Endodermal cell (in vitro differentiated cells): ENCODE measurements at regions not wholly inside any gene's neighbourhood (a gene's known extent, or its start where the extent isn't known, plus 50 kb on each side); places are given as distances from the start of the nearest gene placed in this dataset.

Experiments
- DNase-seq: peaks from one replicate; pipeline ENCODE4 v3.0.0-alpha.2; 2017
- H3K27ac ChIP-seq: 2 replicates; pipeline ENCODE4 v1.5.1; 2013; ENCODE audit warnings: mild to moderate bottlenecking, low read depth, low read length, moderate library complexity
- H3K27me3 ChIP-seq: 2 replicates; pipeline ENCODE4 v1.6.1; 2013; ENCODE audit warnings: mild to moderate bottlenecking, low read length, moderate library complexity; ENCODE audit not compliant: insufficient read depth, control insufficient read depth, poor library complexity, severe bottlenecking
- H3K36me3 ChIP-seq: 2 replicates; pipeline ENCODE4 v1.7.0; 2013; ENCODE audit warnings: mild to moderate bottlenecking, low read length, moderate library complexity; ENCODE audit not compliant: control insufficient read depth, insufficient read depth
- H3K4me1 ChIP-seq: one replicate; pipeline ENCODE4 v1.7.0; 2013; ENCODE audit warnings: low read length; ENCODE audit not compliant: control insufficient read depth, insufficient read depth
- H3K4me3 ChIP-seq: 2 replicates; pipeline ENCODE4 v1.5.1; 2013; ENCODE audit warnings: mild to moderate bottlenecking, low read length, moderate library complexity
- H3K9ac ChIP-seq: 2 replicates; pipeline ENCODE4 v1.6.1; 2013; ENCODE audit warnings: mild to moderate bottlenecking, low read length, moderate library complexity; ENCODE audit not compliant: poor library complexity, severe bottlenecking; ENCODE audit errors: extremely low read depth
- H3K9me3 ChIP-seq: 2 replicates; pipeline ENCODE4 v1.6.1; 2013; ENCODE audit warnings: mild to moderate bottlenecking, low read length, moderate library complexity; ENCODE audit not compliant: control insufficient read depth
- H3K27ac Mint-ChIP-seq: 2 replicates; pipeline ENCODE4 v1.8.0; 2020; ENCODE audit warnings: mixed read lengths
- H3K27me3 Mint-ChIP-seq: 2 replicates; pipeline ENCODE4 v1.8.0; 2021; ENCODE audit warnings: mild to moderate bottlenecking, mixed read lengths; ENCODE audit not compliant: insufficient read depth
- H3K36me3 Mint-ChIP-seq: 2 replicates; pipeline ENCODE4 v1.8.0; 2020; ENCODE audit warnings: low read depth, mixed read lengths
- H3K4me1 Mint-ChIP-seq: 2 replicates; pipeline ENCODE4 v1.8.0; 2020; ENCODE audit warnings: mixed read lengths
- H3K4me3 Mint-ChIP-seq: 2 replicates; pipeline ENCODE4 v1.8.0; 2020; ENCODE audit warnings: mild to moderate bottlenecking, moderate library complexity, mixed read lengths
- H3K9me3 Mint-ChIP-seq: 2 replicates; pipeline ENCODE4 v1.8.0; 2020; ENCODE audit warnings: mild to moderate bottlenecking, mixed read lengths
- CTCF ChIP-seq: fragments of 200-600 bp; sonication (generic); conservative IDR thresholded peaks from 2 replicates; pipeline ENCODE4 v1.5.0; 2021; ENCODE audit warnings: antibody characterized with exemption, mild to moderate bottlenecking
- WGBS, 2 experiments: methylation state at CpG; one replicate each; pipeline versions ENCODE4 v1.1.5 to v1.1.7; 2013; ENCODE audit warnings: missing lambda C conversion rate in 2 of 2, mixed read lengths in 1 of 2; ENCODE audit not compliant: insufficient coverage in 1 of 2, insufficient read length in 1 of 2; 5-methylcytosine and 5-hydroxymethylcytosine counted together

- H3K27ac ChIP-seq: no peak overlapping the region
- Mint-ChIP-seq H3K4me1 (peaks cover 16% of the 10 kb centered on the region), H3K27me3 (no peaks in the 10 kb centered on the region), H3K36me3 (no peaks in the 10 kb centered on the region), H3K27ac (no peak overlapping the region), H3K4me3 (no peak overlapping the region), H3K9me3 (no peaks in the 10 kb centered on the region)
- 97% methylated on average over 2 of the region's 2 CpGs; no CpG with 5 or more reads in 1 of the 2 experiments for WGBS, 2 experiments
- TF ChIP-seq CTCF: no peak
- H3K27me3 ChIP-seq: no peaks in the 10 kb centered on the region
- H3K9me3 ChIP-seq: no peaks in the 10 kb centered on the region
- no peak overlapping the region for H3K9ac ChIP-seq
- DNase-seq: no peak
- H3K36me3 ChIP-seq: no peaks in the 10 kb centered on the region
- peaks cover 6% of the 10 kb centered on the region for H3K4me1 ChIP-seq
- no peak overlapping the region for H3K4me3 ChIP-seq
Measured at GRCh38 chr1:230543085-230543484, 99.2 kb upstream of the COG2 start.

GRCh38 chr1:230542681-230543080 is 99.6 kb upstream of the COG2 start:
- Mint-ChIP-seq H3K27me3 (no peaks in the 10 kb centered on the region), H3K27ac (no peak overlapping the region), H3K9me3 (no peaks in the 10 kb centered on the region), H3K36me3 (no peaks in the 10 kb centered on the region), H3K4me3 (no peak overlapping the region), H3K4me1 (peaks cover 16% of the 10 kb centered on the region)
- TF ChIP-seq CTCF: no peak
- Histone ChIP-seq H3K27ac (no peak overlapping the region), H3K27me3 (no peaks in the 10 kb centered on the region), H3K36me3 (no peaks in the 10 kb centered on the region), H3K4me1 (peaks cover 6% of the 10 kb centered on the region), H3K9ac (no peak overlapping the region), H3K4me3 (no peak overlapping the region), H3K9me3 (no peaks in the 10 kb centered on the region)
- 92 to 98% methylated on average over 2 of the region's 2 CpGs for WGBS, 2 experiments
- no peak for DNase-seq

GRCh38 chr1:230542054-230542453 is 100.2 kb upstream of the COG2 start:
- H3K36me3 ChIP-seq: no peaks in the 10 kb centered on the region
- H3K4me1 Mint-ChIP-seq: peaks cover 16% of the 10 kb centered on the region

More at GRCh38 chr1:230542054-230542453, 100.2 kb upstream of the COG2 start:
- no peak for TF ChIP-seq CTCF
- H3K9me3 Mint-ChIP-seq: no peaks in the 10 kb centered on the region
- H3K27me3 Mint-ChIP-seq: no peaks in the 10 kb centered on the region
- DNase-seq: no peak
- no peaks in the 10 kb centered on the region for H3K27me3 ChIP-seq
- no peak overlapping the region for H3K27ac ChIP-seq
- peaks cover 6% of the 10 kb centered on the region for H3K4me1 ChIP-seq
- no peaks in the 10 kb centered on the region for H3K36me3 Mint-ChIP-seq
- H3K4me3 Mint-ChIP-seq: no peak overlapping the region
- no peak overlapping the region for H3K4me3 ChIP-seq
- H3K27ac Mint-ChIP-seq: no peak overlapping the region
- no peaks in the 10 kb centered on the region for H3K9me3 ChIP-seq
- no peak overlapping the region for H3K9ac ChIP-seq
